Activated CD4-positive, alpha-beta memory T cell treated with anti-CD3 and anti-CD28 coated beads for 36 hours (primary cell): ENCODE measurements at regions not wholly inside any gene's neighbourhood (a gene's known extent, or its start where the extent isn't known, plus 50 kb on each side); places are given as distances from the start of the nearest gene placed in this dataset.

Experiments used
- CTCF ChIA-PET: fragments of 350-600 bp; sonication (Branson Sonifier 250); formaldehyde crosslinking; loops from one replicate; lab custom pipeline; 2021; ENCODE audit warnings: antibody characterized with exemption, inconsistent platforms; lab: Charles Lee
- POLR2A ChIA-PET: fragments of 350-600 bp; sonication (Branson Sonifier 250); formaldehyde crosslinking; loops from one replicate; lab custom pipeline; 2021; ENCODE audit warnings: antibody characterized with exemption; lab: Charles Lee
- DNase-seq: peaks from one replicate; pipeline ENCODE4 v3.0.0-alpha.2; 2020
- H3K27ac Mint-ChIP-seq: one replicate; pipeline ENCODE4 v1.8.0; 2021; ENCODE audit warnings: mixed read lengths
- H3K27me3 Mint-ChIP-seq: one replicate; pipeline ENCODE4 v1.8.0; 2021; ENCODE audit warnings: mixed read lengths
- H3K36me3 Mint-ChIP-seq: one replicate; pipeline ENCODE4 v1.8.0; 2021; ENCODE audit warnings: mixed read lengths
- H3K4me1 Mint-ChIP-seq: one replicate; pipeline ENCODE4 v1.8.0; 2021; ENCODE audit warnings: low read depth, mixed read lengths
- H3K4me3 Mint-ChIP-seq: one replicate; pipeline ENCODE4 v1.8.0; 2021; ENCODE audit warnings: mild to moderate bottlenecking, mixed read lengths
- H3K9me3 Mint-ChIP-seq: one replicate; pipeline ENCODE4 v1.8.0; 2021; ENCODE audit warnings: mixed read lengths
- intact Hi-C: fragments of 100-400 bp; cut with micrococcal nuclease; formaldehyde crosslinking; loops from one replicate; pipeline ENCODE4 v1.15.1; 2023

DNA sequence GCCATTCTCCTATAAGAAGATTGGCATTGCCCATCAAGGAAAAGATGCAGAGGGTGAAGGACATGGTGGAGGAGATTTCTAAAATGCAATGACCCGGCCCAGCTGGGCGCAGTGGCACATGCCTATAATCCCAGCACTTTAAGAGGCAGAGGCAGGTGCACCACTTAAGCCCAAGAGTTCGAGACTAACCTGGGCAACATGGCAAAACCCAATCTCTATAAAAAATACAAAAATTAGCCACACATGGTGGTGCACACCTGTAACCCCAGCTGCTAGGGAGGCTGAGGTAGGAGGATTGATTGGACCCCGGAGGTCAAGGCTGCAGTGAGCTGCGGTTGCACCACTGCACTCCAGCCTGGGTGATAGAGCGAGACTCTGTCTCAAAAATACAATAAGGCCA is 331.8 kb downstream of the FOXO1 start:
- POLR2A ChIA-PET = no interaction called here
- no peak overlapping the region for H3K4me3 Mint-ChIP-seq
- intact Hi-C loops = no loop called here

DNA sequence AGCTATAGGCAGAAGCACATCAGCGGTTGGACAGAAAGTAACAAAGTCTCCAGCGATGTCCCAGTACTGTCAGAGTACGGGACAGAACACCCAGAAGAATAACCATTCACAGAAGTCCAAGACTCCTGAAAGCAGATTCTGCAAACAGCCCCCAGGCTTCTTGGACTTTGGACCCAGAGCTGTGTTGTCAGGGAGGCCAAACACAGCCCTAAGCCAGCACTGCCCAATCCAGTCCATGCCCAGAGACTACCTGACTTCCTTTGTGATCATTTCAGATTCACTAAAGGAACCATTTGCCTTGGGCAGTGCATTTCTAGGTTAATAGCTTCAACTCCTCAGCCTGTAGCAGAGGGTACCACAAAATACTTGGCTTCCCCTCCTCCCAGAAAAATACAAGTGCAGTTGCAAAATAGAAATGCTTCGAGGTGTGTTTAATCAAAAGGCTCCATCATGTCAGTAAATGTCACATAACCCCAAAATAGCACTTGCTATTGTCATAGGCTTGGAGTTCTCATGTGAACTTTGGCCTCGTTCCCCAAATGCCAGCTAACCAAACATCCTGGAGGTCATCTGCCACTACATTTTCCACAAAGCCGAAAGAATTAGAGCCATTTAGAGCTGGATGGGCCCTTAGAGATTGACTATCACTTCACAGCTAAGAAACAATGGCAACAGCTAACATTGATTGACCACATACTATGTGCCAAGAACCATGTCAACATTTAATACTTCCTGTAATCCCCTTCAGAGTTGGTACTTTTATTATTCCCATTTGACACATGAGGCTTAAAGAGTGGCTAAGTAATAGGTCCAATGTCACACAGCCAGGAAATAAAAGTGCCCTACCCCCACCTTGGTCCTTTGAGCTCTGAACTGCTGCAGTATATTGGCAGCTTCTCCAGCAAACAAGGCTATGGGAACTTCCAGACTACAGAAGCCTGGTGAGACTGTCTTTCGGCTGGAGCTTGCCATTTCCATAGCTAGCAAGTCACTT is 329.9 kb downstream of the FOXO1 start:
- DNase-seq = no peak
- Mint-ChIP-seq H3K27ac (no peak overlapping the region), H3K36me3 (no peaks in the 10 kb centered on the region), H3K4me3 (no peak overlapping the region), H3K4me1 (peaks cover 7% of the 10 kb centered on the region), H3K27me3 (no peaks in the 10 kb centered on the region), H3K9me3 (no peaks in the 10 kb centered on the region)
- intact Hi-C loops = no loop called here
- POLR2A ChIA-PET = no interaction called here
- CTCF ChIA-PET = no interaction called here

More for the DNA sequence above, 331.8 kb downstream of the FOXO1 start:
- H3K27me3 Mint-ChIP-seq = no peaks in the 10 kb centered on the region
- no peaks in the 10 kb centered on the region for H3K9me3 Mint-ChIP-seq
- peaks cover 17% of the 10 kb centered on the region for H3K4me1 Mint-ChIP-seq
- DNase-seq = no peak
- CTCF ChIA-PET = no interaction called here
- H3K36me3 Mint-ChIP-seq = no peaks in the 10 kb centered on the region
- H3K27ac Mint-ChIP-seq = no peak overlapping the region

- Mint-ChIP-seq H3K27ac (no peak overlapping the region), H3K9me3 (no peaks in the 10 kb centered on the region), H3K36me3 (no peaks in the 10 kb centered on the region), H3K4me1 (no peaks in the 10 kb centered on the region), H3K4me3 (no peak overlapping the region), H3K27me3 (no peaks in the 10 kb centered on the region)
- ChIA-PET CTCF (no interaction called here), POLR2A (no interaction called here)
- DNase-seq = no peak
- intact Hi-C loops = no loop called here
These were observed 328.8 kb downstream of the FOXO1 start for GRCh38 chr13:40337651-40338050.

- Mint-ChIP-seq H3K9me3 (no peaks in the 10 kb centered on the region), H3K4me3 (no peak overlapping the region), H3K27ac (no peak overlapping the region), H3K27me3 (no peaks in the 10 kb centered on the region), H3K36me3 (no peaks in the 10 kb centered on the region), H3K4me1 (no peaks in the 10 kb centered on the region)
- DNase-seq = no peak
- ChIA-PET POLR2A (no interaction called here), CTCF (no interaction called here)
- intact Hi-C loops = no loop called here
These were observed 328.2 kb downstream of the FOXO1 start for GRCh38 chr13:40338217-40338616.

DNA sequence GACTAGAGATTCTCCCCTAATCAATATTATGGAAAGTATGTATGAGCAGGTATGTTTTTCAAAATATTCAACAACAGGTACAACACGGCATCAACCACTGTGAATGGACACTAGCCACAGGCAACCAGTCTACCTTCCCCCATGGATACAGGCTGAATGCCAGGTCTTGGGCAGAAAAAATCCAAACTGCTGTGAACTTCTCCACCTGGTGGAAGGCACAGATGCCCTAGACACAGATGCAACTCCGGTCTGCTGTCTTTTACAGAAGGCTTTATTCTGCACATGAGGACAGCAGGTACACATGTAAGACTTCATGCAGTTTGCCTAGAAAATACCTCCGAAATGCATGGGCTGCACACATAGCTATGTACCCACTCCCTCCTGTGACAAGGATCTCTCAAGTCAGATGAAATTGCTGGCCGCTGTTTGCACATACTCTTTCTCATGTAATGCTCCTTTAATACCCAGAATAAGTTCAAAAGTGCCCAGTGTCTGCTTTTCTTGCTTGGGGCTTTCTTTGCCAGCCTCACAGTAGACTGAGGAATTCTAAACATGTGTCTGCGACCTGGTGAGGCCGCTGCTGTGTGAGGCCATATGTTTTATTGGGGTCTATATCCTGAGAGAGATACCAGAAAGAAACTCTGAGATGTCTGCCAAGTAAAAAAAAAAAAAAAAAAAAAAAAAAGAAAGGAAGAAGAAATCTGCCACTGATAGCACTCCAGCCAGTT is 325.9 kb downstream of the FOXO1 start:
- no peaks in the 10 kb centered on the region for H3K27me3 Mint-ChIP-seq
- ChIA-PET CTCF (no interaction called here), POLR2A (no interaction called here)
- intact Hi-C loops = no loop called here
- H3K27ac Mint-ChIP-seq = no peak overlapping the region
- no peak overlapping the region for H3K4me3 Mint-ChIP-seq
- DNase-seq = no peak
- no peaks in the 10 kb centered on the region for H3K36me3 Mint-ChIP-seq
- no peaks in the 10 kb centered on the region for H3K9me3 Mint-ChIP-seq
- H3K4me1 Mint-ChIP-seq = no peaks in the 10 kb centered on the region

DNA sequence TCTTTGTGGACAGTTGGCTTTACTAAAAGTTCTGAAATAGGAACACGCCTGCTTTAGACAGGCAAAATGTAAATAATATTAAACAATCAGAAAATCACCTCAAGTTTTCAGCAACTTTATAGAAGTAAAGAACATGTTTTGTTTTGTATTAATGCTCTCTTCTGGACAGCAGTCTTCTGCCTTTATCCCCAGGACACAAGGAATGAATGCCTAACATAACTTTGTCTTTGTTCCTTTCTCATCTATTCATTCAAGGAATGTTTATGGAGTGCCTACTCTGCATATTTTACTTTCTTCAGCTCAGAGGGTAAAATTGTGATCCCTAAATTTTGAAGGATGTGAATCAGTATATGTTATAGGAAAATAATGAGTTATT is 325.4 kb downstream of the FOXO1 start:
- POLR2A ChIA-PET = no interaction called here
- no peaks in the 10 kb centered on the region for H3K4me1 Mint-ChIP-seq
- intact Hi-C loops = no loop called here
- H3K9me3 Mint-ChIP-seq = no peaks in the 10 kb centered on the region
- H3K36me3 Mint-ChIP-seq = no peaks in the 10 kb centered on the region
- H3K4me3 Mint-ChIP-seq = no peak overlapping the region
- CTCF ChIA-PET = interaction anchor here (0.6 kb wide), 1 partner anchor 437 kb away, joined by 3 read pairs; no protein-coding TSS in a partner anchor
- H3K27me3 Mint-ChIP-seq = no peaks in the 10 kb centered on the region
- no peak overlapping the region for H3K27ac Mint-ChIP-seq
- no peak for DNase-seq

DNA sequence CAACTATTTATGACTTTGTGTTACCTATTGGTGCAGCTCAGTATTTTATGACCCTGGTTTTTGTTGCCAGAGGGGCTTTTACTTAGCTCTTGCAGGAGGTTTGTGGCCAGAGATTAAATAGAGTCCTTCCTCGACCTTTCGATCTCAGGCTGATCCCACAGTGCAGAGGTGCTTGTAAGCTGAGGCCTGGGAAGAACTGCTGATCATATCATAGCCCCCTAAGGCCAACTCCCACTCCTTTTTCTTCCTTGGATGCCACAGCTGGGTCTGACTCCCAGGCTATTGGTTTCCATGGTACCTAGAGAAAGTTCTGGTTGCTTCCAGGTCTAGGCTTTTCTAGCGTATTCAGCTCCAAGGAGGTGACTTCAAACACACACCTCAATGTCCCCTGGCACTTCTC is 324.9 kb downstream of the FOXO1 start:
- H3K36me3 Mint-ChIP-seq = no peaks in the 10 kb centered on the region
- no peaks in the 10 kb centered on the region for H3K4me1 Mint-ChIP-seq
- intact Hi-C loops = no loop called here
- ChIA-PET POLR2A (no interaction called here), CTCF (interaction anchor here (0.6 kb wide), 1 partner anchor 436 kb away, joined by 3 read pairs; no protein-coding TSS in a partner anchor)
- H3K27me3 Mint-ChIP-seq = no peaks in the 10 kb centered on the region
- H3K4me3 Mint-ChIP-seq = no peak overlapping the region
- DNase-seq = no peak
- H3K9me3 Mint-ChIP-seq = no peaks in the 10 kb centered on the region
- no peak overlapping the region for H3K27ac Mint-ChIP-seq

- Mint-ChIP-seq H3K4me1 (no peaks in the 10 kb centered on the region), H3K36me3 (no peaks in the 10 kb centered on the region), H3K27me3 (no peaks in the 10 kb centered on the region), H3K27ac (no peak overlapping the region), H3K4me3 (no peak overlapping the region), H3K9me3 (no peaks in the 10 kb centered on the region)
- DNase-seq = no peak
- intact Hi-C loops = no loop called here
- CTCF ChIA-PET = no interaction called here
- POLR2A ChIA-PET = no interaction called here
These were observed 324.0 kb downstream of the FOXO1 start for GRCh38 chr13:40342461-40342860.

DNA sequence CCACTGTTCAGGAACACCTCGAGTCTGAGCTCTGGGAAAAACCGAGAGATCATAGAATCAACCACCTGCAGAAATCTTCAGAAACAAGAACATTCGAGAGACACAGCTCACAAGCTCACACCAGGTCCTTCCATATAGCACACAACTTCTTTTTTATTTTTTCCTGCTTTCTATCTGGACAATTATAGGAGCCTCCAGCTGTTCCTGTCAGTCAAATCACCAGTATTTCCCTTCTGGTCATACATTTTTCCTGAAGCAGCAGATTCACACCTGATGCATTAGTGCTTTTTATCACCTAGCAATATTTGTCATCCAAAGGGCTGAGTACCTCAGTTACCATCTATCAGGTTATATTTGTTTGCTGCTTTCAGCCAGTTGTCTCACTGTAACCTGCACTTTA is 323.5 kb downstream of the FOXO1 start:
- H3K4me3 Mint-ChIP-seq = no peak overlapping the region
- H3K27me3 Mint-ChIP-seq = no peaks in the 10 kb centered on the region
- no peaks in the 10 kb centered on the region for H3K9me3 Mint-ChIP-seq
- H3K4me1 Mint-ChIP-seq = no peaks in the 10 kb centered on the region
- intact Hi-C loops = no loop called here
- CTCF ChIA-PET = no interaction called here
- H3K36me3 Mint-ChIP-seq = no peaks in the 10 kb centered on the region
- no peak for DNase-seq
- POLR2A ChIA-PET = no interaction called here
- H3K27ac Mint-ChIP-seq = no peak overlapping the region

GRCh38 chr13:40343550-40344269 is 322.7 kb downstream of the FOXO1 start:
- intact Hi-C loops = no loop called here
- H3K36me3 Mint-ChIP-seq = no peaks in the 10 kb centered on the region
- CTCF ChIA-PET = no interaction called here
- H3K4me1 Mint-ChIP-seq = no peaks in the 10 kb centered on the region
- no peaks in the 10 kb centered on the region for H3K27me3 Mint-ChIP-seq
- H3K9me3 Mint-ChIP-seq = no peaks in the 10 kb centered on the region
- no peak for DNase-seq
- POLR2A ChIA-PET = no interaction called here
- H3K27ac Mint-ChIP-seq = no peak overlapping the region
- H3K4me3 Mint-ChIP-seq = no peak overlapping the region

GRCh38 chr13:40344270-40345148 is 321.9 kb downstream of the FOXO1 start:
- DNase-seq = no peak
- Mint-ChIP-seq H3K36me3 (no peaks in the 10 kb centered on the region), H3K4me3 (no peak overlapping the region), H3K27ac (no peak overlapping the region), H3K4me1 (no peaks in the 10 kb centered on the region), H3K9me3 (no peaks in the 10 kb centered on the region), H3K27me3 (no peaks in the 10 kb centered on the region)
- intact Hi-C loops = no loop called here
- POLR2A ChIA-PET = no interaction called here
- CTCF ChIA-PET = no interaction called here
